ENCODE measurements at regions not wholly inside any gene's neighbourhood (a gene's known extent, or its start where the extent isn't known, plus 50 kb on each side); places are given as distances from the start of the nearest gene placed in this dataset.

DNA sequence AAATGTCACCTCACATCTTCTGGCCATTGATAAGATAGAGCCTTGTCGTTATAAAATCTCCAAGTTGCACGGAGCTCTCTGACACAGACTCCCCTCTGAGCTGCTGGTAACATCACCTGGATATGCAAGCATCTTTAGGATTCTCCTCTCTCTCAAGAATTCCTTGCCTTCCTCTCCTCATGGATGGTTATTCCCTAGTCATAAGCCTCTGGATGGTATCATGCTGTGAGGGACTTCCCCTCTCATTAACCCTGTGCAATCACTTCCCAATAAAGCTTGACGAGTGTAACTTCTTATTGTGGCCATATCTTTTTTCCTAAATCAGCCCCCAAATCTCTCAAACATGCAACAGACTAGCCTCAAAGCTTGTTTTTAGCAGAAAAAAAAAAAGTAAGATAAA, 1057.0 kb upstream of the SLIT2 start:
- intact Hi-C loops (cut with micrococcal nuclease; ENCODE audit: unreplicated experiment) = no loop called here
- CTCF ChIA-PET = no interaction called here
- no peak overlapping the region for H3K27ac ChIP-seq (ENCODE audit: low read depth, low read length, poor library complexity, severe bottlenecking)
- DNase-seq (ENCODE audit: low spot score) = no peak
- H3K9me3 ChIP-seq (ENCODE audit: low read depth, low read length, poor library complexity, severe bottlenecking) = no peaks in the 10 kb centered on the region
- no peak overlapping the region for H3K4me3 ChIP-seq (ENCODE audit: low read depth, low read length, poor library complexity, severe bottlenecking)
- POLR2A ChIA-PET (ENCODE audit: low non-redundant PET) = no interaction called here
- H3K4me1 ChIP-seq (ENCODE audit: insufficient read depth, low read length, poor library complexity, severe bottlenecking) = peaks cover 18% of the 10 kb centered on the region
- no TSS peak for BruUV-seq (replicated peaks)
- H3K36me3 ChIP-seq (ENCODE audit: insufficient read depth, low read length, poor library complexity, severe bottlenecking) = no peaks in the 10 kb centered on the region
- no peaks in the 10 kb centered on the region for H3K27me3 ChIP-seq (replicated peaks; ENCODE audit: insufficient read depth, low read depth, low read length, poor library complexity)
- TF ChIP-seq, protein P1, sequence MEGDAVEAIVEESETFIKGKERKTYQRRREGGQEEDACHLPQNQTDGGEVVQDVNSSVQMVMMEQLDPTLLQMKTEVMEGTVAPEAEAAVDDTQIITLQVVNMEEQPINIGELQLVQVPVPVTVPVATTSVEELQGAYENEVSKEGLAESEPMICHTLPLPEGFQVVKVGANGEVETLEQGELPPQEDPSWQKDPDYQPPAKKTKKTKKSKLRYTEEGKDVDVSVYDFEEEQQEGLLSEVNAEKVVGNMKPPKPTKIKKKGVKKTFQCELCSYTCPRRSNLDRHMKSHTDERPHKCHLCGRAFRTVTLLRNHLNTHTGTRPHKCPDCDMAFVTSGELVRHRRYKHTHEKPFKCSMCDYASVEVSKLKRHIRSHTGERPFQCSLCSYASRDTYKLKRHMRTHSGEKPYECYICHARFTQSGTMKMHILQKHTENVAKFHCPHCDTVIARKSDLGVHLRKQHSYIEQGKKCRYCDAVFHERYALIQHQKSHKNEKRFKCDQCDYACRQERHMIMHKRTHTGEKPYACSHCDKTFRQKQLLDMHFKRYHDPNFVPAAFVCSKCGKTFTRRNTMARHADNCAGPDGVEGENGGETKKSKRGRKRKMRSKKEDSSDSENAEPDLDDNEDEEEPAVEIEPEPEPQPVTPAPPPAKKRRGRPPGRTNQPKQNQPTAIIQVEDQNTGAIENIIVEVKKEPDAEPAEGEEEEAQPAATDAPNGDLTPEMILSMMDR (conservative IDR thresholded peaks at IDR 0.05; ENCODE audit: low read depth, low read length) = no peak
- no peak for TF ChIP-seq EZH2 (IDR thresholded peaks at IDR 0.05; ENCODE audit: borderline replicate concordance, low read depth, low read length, poor library complexity, severe bottlenecking)

GRCh38 chr4:19193274-19193981, 1058.3 kb upstream of the SLIT2 start:
- CTCF ChIA-PET = no interaction called here
- intact Hi-C loops (cut with micrococcal nuclease; ENCODE audit: unreplicated experiment) = no loop called here
- no peaks in the 10 kb centered on the region for H3K9me3 ChIP-seq (ENCODE audit: low read depth, low read length, poor library complexity, severe bottlenecking)

DNA sequence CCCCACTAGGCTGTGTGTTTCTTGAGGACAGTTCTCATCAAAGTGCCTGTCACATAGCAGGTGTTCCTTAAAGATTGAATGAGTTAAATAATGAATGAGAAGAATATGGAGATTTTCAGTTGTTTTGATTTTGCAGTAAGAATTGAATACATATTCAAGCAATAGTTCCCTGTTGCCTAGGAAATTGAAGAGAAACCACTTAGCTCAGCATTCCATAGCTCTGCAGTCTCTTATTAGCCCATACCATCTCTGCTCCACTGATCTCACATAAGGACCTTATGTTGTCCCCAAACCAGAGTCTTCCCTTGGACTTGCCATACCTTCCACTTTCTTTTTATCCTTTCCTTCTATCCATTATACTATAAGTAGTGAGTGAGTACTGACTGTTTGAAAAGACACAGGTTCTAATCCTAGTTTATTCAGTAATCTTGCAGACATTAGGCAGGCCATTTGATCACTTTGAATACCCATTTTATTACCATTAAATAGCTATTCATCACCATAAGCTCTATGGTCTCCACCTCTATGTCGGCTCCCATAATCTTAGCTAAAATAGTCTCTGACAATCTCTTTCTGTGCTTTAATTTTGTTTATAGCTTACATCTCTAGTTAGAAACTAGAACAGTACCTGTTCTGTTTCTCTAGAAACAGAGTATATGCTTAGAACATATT, 1059.6 kb upstream of the SLIT2 start:
- Histone ChIP-seq H3K27ac (ENCODE audit: low read depth, low read length, poor library complexity, severe bottlenecking) (no peak overlapping the region), H3K27me3 (replicated peaks; ENCODE audit: insufficient read depth, low read depth, low read length, poor library complexity) (no peaks in the 10 kb centered on the region), H3K9me3 (ENCODE audit: low read depth, low read length, poor library complexity, severe bottlenecking) (no peaks in the 10 kb centered on the region), H3K4me1 (ENCODE audit: insufficient read depth, low read length, poor library complexity, severe bottlenecking) (peaks cover 28% of the 10 kb centered on the region), H3K4me3 (ENCODE audit: low read depth, low read length, poor library complexity, severe bottlenecking) (no peak overlapping the region), H3K36me3 (ENCODE audit: insufficient read depth, low read length, poor library complexity, severe bottlenecking) (no peaks in the 10 kb centered on the region)
- intact Hi-C loops (cut with micrococcal nuclease; ENCODE audit: unreplicated experiment) = no loop called here
- POLR2A ChIA-PET (ENCODE audit: low non-redundant PET) = no interaction called here
- TF ChIP-seq EZH2 (IDR thresholded peaks at IDR 0.05; ENCODE audit: borderline replicate concordance, low read depth, low read length, poor library complexity, severe bottlenecking) = no peak
- TF ChIP-seq, protein P1 (conservative IDR thresholded peaks at IDR 0.05; ENCODE audit: low read depth, low read length) = no peak
- BruUV-seq (replicated peaks) = no TSS peak
- DNase-seq (ENCODE audit: low spot score) = no peak
- CTCF ChIA-PET = no interaction called here

More at GRCh38 chr4:19193274-19193981, 1058.3 kb upstream of the SLIT2 start:
- no peak for TF ChIP-seq EZH2 (IDR thresholded peaks at IDR 0.05; ENCODE audit: borderline replicate concordance, low read depth, low read length, poor library complexity, severe bottlenecking)
- TF ChIP-seq, protein P1 (conservative IDR thresholded peaks at IDR 0.05; ENCODE audit: low read depth, low read length) = no peak
- peaks cover 16% of the 10 kb centered on the region for H3K4me1 ChIP-seq (ENCODE audit: insufficient read depth, low read length, poor library complexity, severe bottlenecking)
- DNase-seq (ENCODE audit: low spot score) = no peak
- H3K27me3 ChIP-seq (replicated peaks; ENCODE audit: insufficient read depth, low read depth, low read length, poor library complexity) = no peaks in the 10 kb centered on the region
- no peak overlapping the region for H3K27ac ChIP-seq (ENCODE audit: low read depth, low read length, poor library complexity, severe bottlenecking)
- no peaks in the 10 kb centered on the region for H3K36me3 ChIP-seq (ENCODE audit: insufficient read depth, low read length, poor library complexity, severe bottlenecking)
- no TSS peak for BruUV-seq (replicated peaks)
- no peak overlapping the region for H3K4me3 ChIP-seq (ENCODE audit: low read depth, low read length, poor library complexity, severe bottlenecking)
- POLR2A ChIA-PET (ENCODE audit: low non-redundant PET) = no interaction called here
